Loucy (cell line): ENCODE measurements at regions not wholly inside any gene's neighbourhood (a gene's known extent, or its start where the extent isn't known, plus 50 kb on each side); places are given as distances from the start of the nearest gene placed in this dataset.

Experiments used
- H2AFZ ChIP-seq: fragments of 200-600 bp; sonication (generic); 2 replicates; pipeline ENCODE4 v1.6.0; 2016; ENCODE audit warnings: antibody characterized with exemption, mild to moderate bottlenecking, low read length, moderate library complexity
- H3F3A ChIP-seq: fragments of 200-600 bp; 2 replicates; pipeline ENCODE4 v1.6.0; 2016; ENCODE audit warnings: antibody characterized with exemption, low read depth, mild to moderate bottlenecking
- H3K27me3 ChIP-seq: fragments of 200-600 bp; sonication (generic); 2 replicates; pipeline ENCODE4 v1.6.1; 2014; ENCODE audit warnings: low read length, mild to moderate bottlenecking; ENCODE audit not compliant: insufficient read depth, poor library complexity, severe bottlenecking
- H3K36me3 ChIP-seq: fragments of 200-600 bp; sonication (generic); 2 replicates; pipeline ENCODE4 v1.6.1; 2016; ENCODE audit warnings: low read length; ENCODE audit not compliant: insufficient read depth
- H3K4me1 ChIP-seq: fragments of 200-600 bp; sonication (generic); 2 replicates; pipeline ENCODE4 v1.5.1; 2014; ENCODE audit warnings: low read length, mild to moderate bottlenecking; ENCODE audit not compliant: insufficient read depth, poor library complexity, severe bottlenecking
- H3K4me2 ChIP-seq: fragments of 200-600 bp; sonication (generic); 2 replicates; pipeline ENCODE4 v1.6.0; 2014; ENCODE audit warnings: antibody characterized with exemption, low read length, low read depth, mild to moderate bottlenecking; ENCODE audit not compliant: poor library complexity, severe bottlenecking
- H3K4me3 ChIP-seq: fragments of 200-600 bp; sonication (generic); 2 replicates; pipeline ENCODE4 v1.5.1; 2014; ENCODE audit warnings: low read length, mild to moderate bottlenecking, mixed read lengths; ENCODE audit not compliant: poor library complexity, severe bottlenecking
- H3K79me2 ChIP-seq: fragments of 200-600 bp; sonication (generic); 2 replicates; pipeline ENCODE4 v1.6.1; 2014; ENCODE audit warnings: low read length; ENCODE audit not compliant: insufficient read depth
- H3K9ac ChIP-seq: fragments of 200-600 bp; sonication (generic); 2 replicates; pipeline ENCODE4 v1.6.0; 2014; ENCODE audit warnings: mild to moderate bottlenecking, low read depth, low read length, moderate library complexity; ENCODE audit not compliant: poor library complexity, severe bottlenecking
- H3K9me2 ChIP-seq: fragments of 200-600 bp; sonication (generic); replicated peaks from 2 replicates; pipeline ENCODE4 v1.6.1; 2016; ENCODE audit warnings: low read depth, low read length, mixed read lengths
- H3K9me3 ChIP-seq: fragments of 200-600 bp; sonication (generic); 2 replicates; pipeline ENCODE4 v1.6.1; 2014; ENCODE audit warnings: mild to moderate bottlenecking, antibody characterized with exemption, low read length, low read depth; ENCODE audit not compliant: insufficient read depth
- H4K20me1 ChIP-seq: fragments of 200-600 bp; sonication (generic); 2 replicates; pipeline ENCODE4 v1.6.0; 2014; ENCODE audit warnings: antibody characterized with exemption, low read length, mild to moderate bottlenecking; ENCODE audit not compliant: insufficient read depth, poor library complexity, severe bottlenecking
- CTCF ChIP-seq: fragments of 200-600 bp; sonication (generic); conservative IDR thresholded peaks from 2 replicates; pipeline ENCODE4 v1.5.1; 2014; ENCODE audit warnings: mild to moderate bottlenecking, antibody characterized with exemption, low read length
- EZH2phosphoT487 ChIP-seq: fragments of 200-600 bp; IDR thresholded peaks from 2 replicates; pipeline ENCODE4 v1.6.1; 2018; ENCODE audit warnings: antibody characterized with exemption, mild to moderate bottlenecking, moderate library complexity, borderline replicate concordance

GRCh38 chr6:100132005-100132404 is 138.0 kb upstream of the MCHR2 start:
- Histone ChIP-seq H3K9me3 (peaks cover 14% of the 10 kb centered on the region; the same call in 1 of the 2 replicates), H3K27me3 (no peaks in the 10 kb centered on the region), H3K9ac (no peak overlapping the region), H4K20me1 (no peaks in the 10 kb centered on the region), H3K79me2 (no peaks in the 10 kb centered on the region), H3K9me2 (no peaks in the 10 kb centered on the region), H2AFZ (peak overlapping the region; percentile 64), H3K4me2 (peak overlapping the region; percentile 16), H3K36me3 (no peaks in the 10 kb centered on the region; the same call in 1 of the 2 replicates), H3F3A (no peaks in the 10 kb centered on the region), H3K4me1 (peaks cover 30% of the 10 kb centered on the region), H3K4me3 (no peak overlapping the region)
- TF ChIP-seq CTCF (no peak), EZH2phosphoT487 (no peak)

GRCh38 chr6:100130630-100131029 is 136.6 kb upstream of the MCHR2 start:
- Histone ChIP-seq H3K4me3 (no peak overlapping the region), H3K27me3 (no peaks in the 10 kb centered on the region), H3K9me3 (peaks cover 14% of the 10 kb centered on the region; the same call in 1 of the 2 replicates), H2AFZ (no peak overlapping the region), H3K4me2 (no peak overlapping the region), H3F3A (no peaks in the 10 kb centered on the region), H3K36me3 (no peaks in the 10 kb centered on the region; the same call in 1 of the 2 replicates), H3K9me2 (no peaks in the 10 kb centered on the region), H3K9ac (no peak overlapping the region), H3K79me2 (no peaks in the 10 kb centered on the region), H4K20me1 (no peaks in the 10 kb centered on the region), H3K4me1 (peaks cover 30% of the 10 kb centered on the region)
- TF ChIP-seq EZH2phosphoT487 (no peak), CTCF (no peak)

- H3K79me2 ChIP-seq: no peaks in the 10 kb centered on the region
- H4K20me1 ChIP-seq: no peaks in the 10 kb centered on the region
- no peaks in the 10 kb centered on the region for H3K9me2 ChIP-seq
- H3K9ac ChIP-seq: no peak overlapping the region
- peaks cover 14% of the 10 kb centered on the region; the same call in 1 of the 2 replicates for H3K9me3 ChIP-seq
- TF ChIP-seq CTCF (peak; percentile 51), EZH2phosphoT487 (no peak)
- no peaks in the 10 kb centered on the region; the same call in 1 of the 2 replicates for H3K36me3 ChIP-seq
- H3K4me2 ChIP-seq: no peak overlapping the region
- H3K4me1 ChIP-seq: peaks cover 9% of the 10 kb centered on the region
- H3K27me3 ChIP-seq: no peaks in the 10 kb centered on the region
- H2AFZ ChIP-seq: no peak overlapping the region
- H3K4me3 ChIP-seq: no peak overlapping the region
- H3F3A ChIP-seq: no peaks in the 10 kb centered on the region
Observed at GRCh38 chr6:100126790-100127484, 132.9 kb upstream of the MCHR2 start.
